OCI-LY1 (cell line): ENCODE measurements at regions not wholly inside any gene's neighbourhood (a gene's known extent, or its start where the extent isn't known, plus 50 kb on each side); places are given as distances from the start of the nearest gene placed in this dataset.

Source experiments
- H2AFZ ChIP-seq: fragments of 200-600 bp; sonication (generic), shearing (Covaris generic); 2 replicates; pipeline ENCODE4 v1.6.0; 2014; ENCODE audit warnings: antibody characterized with exemption, mild to moderate bottlenecking, low read length
- H3F3A ChIP-seq: fragments of 200-600 bp; sonication (generic), shearing (Covaris generic); 2 replicates; pipeline ENCODE4 v1.6.0; 2014; ENCODE audit warnings: mild to moderate bottlenecking, antibody characterized with exemption, low read length, moderate library complexity; ENCODE audit not compliant: insufficient read depth
- H3K27ac ChIP-seq: fragments of 200-600 bp; sonication (generic); 2 replicates; pipeline ENCODE4 v1.5.1; 2014; ENCODE audit warnings: low read length, mixed run types, mild to moderate bottlenecking, low read depth; ENCODE audit not compliant: poor library complexity, severe bottlenecking
- H3K27me3 ChIP-seq: fragments of 200-600 bp; sonication (generic); 2 replicates; pipeline ENCODE4 v1.6.0; 2014; ENCODE audit warnings: antibody characterized with exemption, mild to moderate bottlenecking, low read length, moderate library complexity; ENCODE audit not compliant: insufficient read depth
- H3K36me3 ChIP-seq: fragments of 200-600 bp; sonication (generic); 2 replicates; pipeline ENCODE4 v1.6.1; 2014; ENCODE audit warnings: mild to moderate bottlenecking, antibody characterized with exemption, low read length, moderate library complexity, mixed read lengths; ENCODE audit not compliant: insufficient read depth
- H3K4me1 ChIP-seq: fragments of 200-600 bp; sonication (generic); 2 replicates; pipeline ENCODE4 v1.5.1; 2014; ENCODE audit warnings: mild to moderate bottlenecking, low read length, moderate library complexity; ENCODE audit not compliant: insufficient read depth, severe bottlenecking
- H3K4me2 ChIP-seq: fragments of 200-600 bp; sonication (generic), shearing (Covaris generic); 2 replicates; pipeline ENCODE4 v1.6.1; 2014; ENCODE audit warnings: low read length
- H3K4me3 ChIP-seq: fragments of 200-600 bp; sonication (generic); 2 replicates; pipeline ENCODE4 v1.5.1; 2014; ENCODE audit warnings: low read length, low read depth, mild to moderate bottlenecking, mixed read lengths; ENCODE audit not compliant: poor library complexity, severe bottlenecking
- H3K79me2 ChIP-seq: fragments of 200-600 bp; shearing (Covaris generic); 2 replicates; pipeline ENCODE4 v1.6.1; 2016; ENCODE audit warnings: mixed run types, low read length, mixed read lengths; ENCODE audit not compliant: insufficient read depth
- H3K9ac ChIP-seq: fragments of 200-600 bp; sonication (generic), shearing (Covaris generic); 2 replicates; pipeline ENCODE4 v1.6.1; 2014; ENCODE audit warnings: mild to moderate bottlenecking, low read length, mixed read lengths
- H3K9me2 ChIP-seq: fragments of 200-600 bp; sonication (generic), shearing (Covaris generic); 2 replicates; pipeline ENCODE4 v1.6.1; 2014; ENCODE audit warnings: low read depth, mild to moderate bottlenecking, low read length, mixed read lengths
- H3K9me3 ChIP-seq: fragments of 200-600 bp; shearing (Covaris generic); 2 replicates; pipeline ENCODE4 v1.6.1; 2014; ENCODE audit warnings: low read length, mixed read lengths
- H4K20me1 ChIP-seq: fragments of 200-600 bp; sonication (generic), shearing (Covaris generic); 2 replicates; pipeline ENCODE4 v1.6.0; 2016; ENCODE audit warnings: mild to moderate bottlenecking, low read length; ENCODE audit not compliant: insufficient read depth
- CTCF ChIP-seq: fragments of 200-600 bp; sonication (generic), shearing (Covaris generic); IDR thresholded peaks from 2 replicates; pipeline ENCODE4 v1.5.1; 2017; ENCODE audit warnings: mild to moderate bottlenecking, antibody characterized with exemption, low read length, moderate library complexity, mixed read lengths
- EZH2 ChIP-seq: fragments of 200-600 bp; sonication (generic), shearing (Covaris generic); IDR thresholded peaks from 2 replicates; pipeline ENCODE4 v1.8.0; 2017; ENCODE audit warnings: borderline replicate concordance, mixed run types, mild to moderate bottlenecking, antibody characterized with exemption, low read length, moderate library complexity, mixed read lengths

GRCh38 chr3:77825001-77825827 lies 785.3 kb downstream of the ROBO2 start:
- no peak overlapping the region for H3K27ac ChIP-seq
- no peaks in the 10 kb centered on the region for H3K79me2 ChIP-seq
- H3K4me1 ChIP-seq, result no peaks in the 10 kb centered on the region
- H3K27me3 ChIP-seq, result no peaks in the 10 kb centered on the region
- no peaks in the 10 kb centered on the region for H3F3A ChIP-seq
- no peak overlapping the region for H3K4me2 ChIP-seq
- no peaks in the 10 kb centered on the region for H3K9me2 ChIP-seq
- no peak overlapping the region for H2AFZ ChIP-seq
- H3K36me3 ChIP-seq, result no peaks in the 10 kb centered on the region
- H3K9ac ChIP-seq, result no peak overlapping the region
- no peaks in the 10 kb centered on the region for H4K20me1 ChIP-seq
- no peak overlapping the region for H3K4me3 ChIP-seq
- no peak for TF ChIP-seq CTCF
- H3K9me3 ChIP-seq, result no peaks in the 10 kb centered on the region

GRCh38 chr3:77835921-77836320 lies 796.0 kb downstream of the ROBO2 start:
- no peaks in the 10 kb centered on the region for H4K20me1 ChIP-seq
- H3K79me2 ChIP-seq, result no peaks in the 10 kb centered on the region
- H3F3A ChIP-seq, result no peaks in the 10 kb centered on the region
- H3K4me1 ChIP-seq, result no peaks in the 10 kb centered on the region
- H3K9ac ChIP-seq, result no peak overlapping the region
- H3K9me2 ChIP-seq, result no peaks in the 10 kb centered on the region
- TF ChIP-seq CTCF (no peak), EZH2 (no peak)
- H2AFZ ChIP-seq, result no peak overlapping the region
- H3K4me2 ChIP-seq, result no peak overlapping the region
- H3K9me3 ChIP-seq, result no peaks in the 10 kb centered on the region
- H3K27ac ChIP-seq, result no peak overlapping the region
- no peaks in the 10 kb centered on the region for H3K36me3 ChIP-seq
- no peaks in the 10 kb centered on the region for H3K27me3 ChIP-seq
- no peak overlapping the region for H3K4me3 ChIP-seq

GRCh38 chr3:77837456-77838025 lies 797.6 kb downstream of the ROBO2 start:
- Histone ChIP-seq H3K4me2 (no peak overlapping the region), H3K4me1 (no peaks in the 10 kb centered on the region), H3K27me3 (no peaks in the 10 kb centered on the region), H2AFZ (no peak overlapping the region), H3K9me2 (no peaks in the 10 kb centered on the region), H3K79me2 (no peaks in the 10 kb centered on the region), H3K4me3 (no peak overlapping the region), H4K20me1 (no peaks in the 10 kb centered on the region), H3F3A (no peaks in the 10 kb centered on the region), H3K9me3 (no peaks in the 10 kb centered on the region), H3K36me3 (no peaks in the 10 kb centered on the region), H3K27ac (no peak overlapping the region), H3K9ac (no peak overlapping the region)
- TF ChIP-seq EZH2 (no peak), CTCF (no peak)
